UCSD-AML1 (cell line): ENCODE measurements at regions not wholly inside any gene's neighbourhood (a gene's known extent, or its start where the extent isn't known, plus 50 kb on each side); places are given as distances from the start of the nearest gene placed in this dataset.

Experiments used
- DNase-seq: peaks from one replicate; lab custom pipeline; 2025; ENCODE audit not compliant: unreplicated experiment; lab: John Stamatoyannopoulos, UW

GRCh38 chr12:47312147-47312546 is 232.4 kb upstream of the AMIGO2 start:
- no peak for DNase-seq

GRCh38 chr12:47311568-47311967 is 231.8 kb upstream of the AMIGO2 start:
- DNase-seq = no peak

- DNase-seq = no peak
These were observed 231.3 kb upstream of the AMIGO2 start for GRCh38 chr12:47311010-47311409.

GRCh38 chr12:47308672-47309071 is 228.9 kb upstream of the AMIGO2 start:
- DNase-seq = no peak

GRCh38 chr12:47307680-47308399 is 228.1 kb upstream of the AMIGO2 start:
- DNase-seq = peak; percentile 39

GRCh38 chr12:47306773-47307679 is 227.3 kb upstream of the AMIGO2 start:
- peak; percentile 28 for DNase-seq

- DNase-seq = no peak
These were observed 226.4 kb upstream of the AMIGO2 start for GRCh38 chr12:47306130-47306529.

- no peak for DNase-seq
These were observed 225.7 kb upstream of the AMIGO2 start for GRCh38 chr12:47305464-47305863.

GRCh38 chr12:47303995-47304560 is 224.3 kb upstream of the AMIGO2 start:
- DNase-seq = no peak

GRCh38 chr12:47303207-47303606 is 223.4 kb upstream of the AMIGO2 start:
- no peak for DNase-seq

- DNase-seq = no peak
These were observed 222.4 kb upstream of the AMIGO2 start for GRCh38 chr12:47302111-47302671.

GRCh38 chr12:47299586-47299985 is 219.8 kb upstream of the AMIGO2 start:
- no peak for DNase-seq

GRCh38 chr12:47297993-47298392 is 218.2 kb upstream of the AMIGO2 start:
- DNase-seq = no peak

- no peak for DNase-seq
These were observed 217.1 kb upstream of the AMIGO2 start for GRCh38 chr12:47296828-47297227.

- no peak for DNase-seq
These were observed 213.6 kb upstream of the AMIGO2 start for GRCh38 chr12:47293406-47293805.

GRCh38 chr12:47286676-47287075 is 206.9 kb upstream of the AMIGO2 start:
- DNase-seq = no peak
